Lower leg skin (tissue), 3 donors: ENCODE measurements at regions not wholly inside any gene's neighbourhood (a gene's known extent, or its start where the extent isn't known, plus 50 kb on each side); places are given as distances from the start of the nearest gene placed in this dataset.

Experiments
- CTCF ChIP-seq, 3 donors: fragments of 450-650 bp; IDR thresholded peaks; one replicate each; pipeline ENCODE4 v1.5.1; 2016; ENCODE audit warnings: antibody characterized with exemption in 3 of 3, mild to moderate bottlenecking in 3 of 3, moderate library complexity in 2 of 3
- POLR2A ChIP-seq, 2 donors: fragments of 450-650 bp; IDR thresholded peaks; one replicate each; pipeline ENCODE4 v1.6.1; 2016 to 2017; ENCODE audit warnings: antibody characterized with exemption in 2 of 2, mild to moderate bottlenecking in 1 of 2, moderate library complexity in 1 of 2

DNA sequence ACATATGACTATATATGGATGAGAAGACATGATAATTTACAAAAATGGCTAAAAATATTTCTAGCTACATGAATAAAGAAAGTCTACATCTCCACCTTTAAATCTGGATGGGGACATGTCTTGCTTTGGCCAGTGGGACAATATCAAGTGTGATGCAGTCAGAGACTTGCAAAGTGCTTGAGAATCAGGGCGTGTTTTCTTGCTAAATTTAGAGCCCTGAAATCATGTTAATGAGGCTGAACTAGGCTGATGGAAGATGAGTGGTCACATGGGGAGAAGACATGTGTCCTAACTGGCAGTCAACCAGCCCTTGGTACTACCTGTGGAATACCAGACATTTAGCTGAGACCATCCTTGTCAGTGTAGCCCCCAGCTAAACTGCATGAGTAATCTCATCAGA is 278.5 kb upstream of the RGPD4 start:
- no peak for TF ChIP-seq CTCF (IDR thresholded peaks at IDR 0.05)
- no peak for TF ChIP-seq POLR2A (IDR thresholded peaks at IDR 0.05)
